ENCODE measurements at regions not wholly inside any gene's neighbourhood (a gene's known extent, or its start where the extent isn't known, plus 50 kb on each side); places are given as distances from the start of the nearest gene placed in this dataset.
"Not testable (repeated sequence)": the region's sequence is repeated elsewhere in the genome, so short reads cannot be mapped to it uniquely, and the experiment has no call there.

- no peak for DNase-seq (ENCODE audit: low read depth)
Measured at GRCh38 chr16:59997706-59998105, 1263.6 kb upstream of the GOT2 start.

GRCh38 chr16:59993101-59993500 lies 1259.0 kb upstream of the GOT2 start:
- no peak for DNase-seq (ENCODE audit: low read depth)

- DNase-seq (ENCODE audit: low read depth) = no peak
Measured at GRCh38 chr16:59991171-59991570, 1257.1 kb upstream of the GOT2 start.

GRCh38 chr16:59988591-59988990 lies 1254.5 kb upstream of the GOT2 start:
- DNase-seq (ENCODE audit: low read depth) = no peak

- DNase-seq (ENCODE audit: low read depth) = no peak
Measured at GRCh38 chr16:59975953-59976352, 1241.8 kb upstream of the GOT2 start.

GRCh38 chr16:59973966-59974365 lies 1239.8 kb upstream of the GOT2 start:
- DNase-seq (ENCODE audit: low read depth) = no peak

GRCh38 chr16:59971264-59971663 lies 1237.1 kb upstream of the GOT2 start:
- DNase-seq (ENCODE audit: low read depth) = no peak

- DNase-seq (ENCODE audit: low read depth) = no peak
Measured at GRCh38 chr16:59964232-59964924, 1230.3 kb upstream of the GOT2 start.

- DNase-seq (ENCODE audit: low read depth) = no peak
Measured at GRCh38 chr16:59959311-59959710, 1225.2 kb upstream of the GOT2 start.

- DNase-seq (ENCODE audit: low read depth) = no peak
Measured at GRCh38 chr16:59950431-59950830, 1216.3 kb upstream of the GOT2 start.

GRCh38 chr16:59944041-59944440 lies 1209.9 kb upstream of the GOT2 start:
- DNase-seq (ENCODE audit: low read depth) = not testable (repeated sequence)

- no peak for DNase-seq (ENCODE audit: low read depth)
Measured at GRCh38 chr16:59941594-59941993, 1207.5 kb upstream of the GOT2 start.

GRCh38 chr16:59920054-59920453 lies 1185.9 kb upstream of the GOT2 start:
- no peak for DNase-seq (ENCODE audit: low read depth)

- DNase-seq (ENCODE audit: low read depth) = no peak
Measured at GRCh38 chr16:59913666-59914065, 1179.5 kb upstream of the GOT2 start.

- peak; percentile 2 for DNase-seq (ENCODE audit: low read depth)
Measured at GRCh38 chr16:59909262-59909661, 1175.1 kb upstream of the GOT2 start.

- no peak for DNase-seq (ENCODE audit: low read depth)
Measured at GRCh38 chr16:59907611-59908010, 1173.5 kb upstream of the GOT2 start.

- DNase-seq (ENCODE audit: low read depth) = peak; percentile 38
Measured at GRCh38 chr16:59905606-59906005, 1171.5 kb upstream of the GOT2 start.

- DNase-seq (ENCODE audit: low read depth) = no peak
Measured at GRCh38 chr16:59905131-59905530, 1171.0 kb upstream of the GOT2 start.

- no peak for DNase-seq (ENCODE audit: low read depth)
Measured at GRCh38 chr16:59899940-59900339, 1165.8 kb upstream of the GOT2 start.

GRCh38 chr16:59892376-59892775 lies 1158.3 kb upstream of the GOT2 start:
- DNase-seq (ENCODE audit: low read depth) = no peak

GRCh38 chr16:59887856-59888255 lies 1153.7 kb upstream of the GOT2 start:
- DNase-seq (ENCODE audit: low read depth) = no peak

GRCh38 chr16:59886021-59886420 lies 1151.9 kb upstream of the GOT2 start:
- DNase-seq (ENCODE audit: low read depth) = peak; percentile 74

- no peak for DNase-seq (ENCODE audit: low read depth)
Measured at GRCh38 chr16:59881376-59881775, 1147.3 kb upstream of the GOT2 start.

- DNase-seq (ENCODE audit: low read depth) = no peak
Measured at GRCh38 chr16:59880611-59881010, 1146.5 kb upstream of the GOT2 start.
